Esophagus muscularis mucosa (tissue), 4 donors: ENCODE measurements at regions not wholly inside any gene's neighbourhood (a gene's known extent, or its start where the extent isn't known, plus 50 kb on each side); places are given as distances from the start of the nearest gene placed in this dataset.

Source experiments
- CTCF ChIP-seq, 3 experiments: fragments of 200-600 bp in 2 of 3; fragments of 450-650 bp in 1 of 3; sonication (generic) in 2 of 3; IDR thresholded peaks; one replicate each; pipeline ENCODE4 v1.5.1; 2017 to 2019; ENCODE audit warnings: antibody characterized with exemption in 3 of 3, mild to moderate bottlenecking in 2 of 3, moderate library complexity in 1 of 3
- EP300 ChIP-seq: sonication (generic); formaldehyde crosslinking; IDR thresholded peaks from one replicate; pipeline ENCODE4 v1.6.1; 2017; ENCODE audit warnings: antibody characterized with exemption
- POLR2AphosphoS5 ChIP-seq, 2 donors: sonication (generic); formaldehyde crosslinking; IDR thresholded peaks; one replicate each; pipeline ENCODE4 v1.6.1; 2017; ENCODE audit warnings: antibody characterized with exemption in 2 of 2

GRCh38 chr5:127170918-127171600, 97.8 kb upstream of the C5orf63 start:
- TF ChIP-seq CTCF (IDR thresholded peaks at IDR 0.05) (no peak), EP300 (no peak), POLR2AphosphoS5 (IDR thresholded peaks at IDR 0.05) (no peak)
